PC-3 (cell line): ENCODE measurements at regions not wholly inside any gene's neighbourhood (a gene's known extent, or its start where the extent isn't known, plus 50 kb on each side); places are given as distances from the start of the nearest gene placed in this dataset.

ENCODE experiments used
- ATAC-seq: fragments of 200-7000 bp; cut with Tn5 transposase; 2 replicates; pipeline ENCODE4 v1.9.1; 2020; ENCODE audit warnings: mild to moderate bottlenecking, moderate library complexity
- BruUV-seq: library from RNA; stranded (reverse); fragments of 400-500 nt; replicated peaks from 2 replicates; lab custom pipeline; 2021; lab: Mats Ljungman, UMichigan
- CTCF ChIA-PET: fragments of 300-600 bp; sonication (Branson Sonifier 250); formaldehyde crosslinking; loops from one replicate; lab custom pipeline; 2022; ENCODE audit warnings: antibody characterized with exemption; lab: Charles Lee
- POLR2A ChIA-PET: fragments of 300-600 bp; sonication (Branson Sonifier 250); formaldehyde crosslinking; loops from one replicate; lab custom pipeline; 2022; ENCODE audit warnings: antibody characterized with exemption; ENCODE audit not compliant: unreplicated experiment; lab: Charles Lee
- DNase-seq: peaks from one replicate; pipeline ENCODE4 v3.0.0-alpha.2; 2015
- H2AFZ ChIP-seq: fragments of 300-600 bp; sonication (generic); 2 replicates; pipeline ENCODE4 v1.6.0; 2016; ENCODE audit warnings: antibody characterized with exemption, low read length
- H3F3A ChIP-seq: fragments of 300-600 bp; sonication (generic); one replicate; pipeline ENCODE4 v1.6.0; 2017; ENCODE audit warnings: antibody characterized with exemption, low read length, control low read depth, mild to moderate bottlenecking; ENCODE audit not compliant: unreplicated experiment
- H3K27ac ChIP-seq: fragments of 300-600 bp; sonication (generic); 2 replicates; pipeline ENCODE4 v1.5.1; 2016; ENCODE audit warnings: mild to moderate bottlenecking, low read length
- H3K27me3 ChIP-seq: fragments of 300-600 bp; sonication (generic); 2 replicates; pipeline ENCODE4 v1.6.1; 2016; ENCODE audit warnings: low read length, mixed read lengths
- H3K36me3 ChIP-seq: fragments of 300-600 bp; sonication (generic); 2 replicates; pipeline ENCODE4 v1.6.1; 2016; ENCODE audit warnings: low read depth, mixed run types, low read length, mixed read lengths
- H3K4me1 ChIP-seq: fragments of 300-600 bp; sonication (generic); 2 replicates; pipeline ENCODE4 v1.5.1; 2016; ENCODE audit warnings: low read length; ENCODE audit not compliant: insufficient read depth
- H3K4me2 ChIP-seq: fragments of 300-600 bp; sonication (generic); 2 replicates; pipeline ENCODE4 v1.6.0; 2016; ENCODE audit warnings: low read length
- H3K4me3 ChIP-seq: fragments of 300-600 bp; sonication (generic); 2 replicates; pipeline ENCODE4 v1.5.1; 2016; ENCODE audit warnings: mild to moderate bottlenecking, low read length, mixed read lengths
- H3K79me2 ChIP-seq: fragments of 300-600 bp; sonication (generic); 2 replicates; pipeline ENCODE4 v1.6.1; 2017; ENCODE audit warnings: low read length, mixed read lengths
- H3K9ac ChIP-seq: fragments of 300-600 bp; sonication (generic); 2 replicates; pipeline ENCODE4 v1.6.0; 2016; ENCODE audit warnings: mild to moderate bottlenecking, low read length
- H3K9me2 ChIP-seq: fragments of 300-600 bp; sonication (generic); replicated peaks from 2 replicates; pipeline ENCODE4 v1.6.1; 2016; ENCODE audit warnings: mixed run types, low read length, mixed read lengths
- H3K9me3 ChIP-seq: fragments of 300-600 bp; sonication (generic); 2 replicates; pipeline ENCODE4 v1.6.1; 2016; ENCODE audit warnings: low read length, mixed read lengths
- H4K20me1 ChIP-seq: fragments of 300-600 bp; sonication (generic); 2 replicates; pipeline ENCODE4 v1.6.1; 2016; ENCODE audit warnings: low read length, mixed read lengths
- CTCF ChIP-seq: fragments of 300-600 bp; sonication (generic); conservative IDR thresholded peaks from 2 replicates; pipeline ENCODE4 v1.5.1; 2017; ENCODE audit warnings: antibody characterized with exemption, low read depth, mild to moderate bottlenecking, low read length
- EZH2 ChIP-seq: fragments of 300-600 bp; sonication (generic); IDR thresholded peaks from one replicate; pipeline ENCODE4 v1.6.1; 2017; ENCODE audit warnings: antibody characterized with exemption, mild to moderate bottlenecking, low read length; ENCODE audit not compliant: unreplicated experiment
- EZH2phosphoT487 ChIP-seq: fragments of 300-600 bp; sonication (generic); IDR thresholded peaks from 2 replicates; pipeline ENCODE4 v1.6.1; 2018; ENCODE audit warnings: mild to moderate bottlenecking, antibody characterized with exemption, low read length, borderline replicate concordance
- intact Hi-C: fragments of 100-400 bp; cut with micrococcal nuclease; formaldehyde crosslinking; loops from 2 replicates; pipeline ENCODE4 v1.9.0; 2023

GRCh38 chr12:105880824-105881388 is 257.8 kb downstream of the NUAK1 start:
- no TSS peak for BruUV-seq
- no peaks in the 10 kb centered on the region for H4K20me1 ChIP-seq
- H3F3A ChIP-seq = no peaks in the 10 kb centered on the region
- CTCF ChIA-PET = no interaction called here
- POLR2A ChIA-PET = no interaction called here
- H3K4me1 ChIP-seq = no peaks in the 10 kb centered on the region
- ATAC-seq (no peak), DNase-seq (no peak)
- no peak overlapping the region for H3K4me3 ChIP-seq
- H2AFZ ChIP-seq = no peak overlapping the region
- H3K9me2 ChIP-seq = no peaks in the 10 kb centered on the region
- intact Hi-C loops = no loop called here
- no peaks in the 10 kb centered on the region for H3K79me2 ChIP-seq
- no peak overlapping the region for H3K4me2 ChIP-seq
- no peaks in the 10 kb centered on the region for H3K36me3 ChIP-seq
- H3K27ac ChIP-seq = no peak overlapping the region
- no peaks in the 10 kb centered on the region for H3K9me3 ChIP-seq
- TF ChIP-seq EZH2 (no peak), EZH2phosphoT487 (no peak), CTCF (no peak)
- no peak overlapping the region for H3K9ac ChIP-seq
- H3K27me3 ChIP-seq = no peaks in the 10 kb centered on the region

- no peak overlapping the region for H2AFZ ChIP-seq
- DNase-seq (no peak), ATAC-seq (no peak)
- no peaks in the 10 kb centered on the region for H3K36me3 ChIP-seq
- no peaks in the 10 kb centered on the region for H3K79me2 ChIP-seq
- H3K27me3 ChIP-seq = no peaks in the 10 kb centered on the region
- H4K20me1 ChIP-seq = no peaks in the 10 kb centered on the region
- no peak overlapping the region for H3K27ac ChIP-seq
- ChIA-PET POLR2A (no interaction called here), CTCF (no interaction called here)
- no peak overlapping the region for H3K4me3 ChIP-seq
- no peaks in the 10 kb centered on the region for H3K9me2 ChIP-seq
- H3K9ac ChIP-seq = no peak overlapping the region
- no peaks in the 10 kb centered on the region for H3K9me3 ChIP-seq
- intact Hi-C loops = no loop called here
- no peak overlapping the region for H3K4me2 ChIP-seq
- no peaks in the 10 kb centered on the region for H3F3A ChIP-seq
- no TSS peak for BruUV-seq
- TF ChIP-seq EZH2phosphoT487 (no peak), EZH2 (no peak)
- H3K4me1 ChIP-seq = no peaks in the 10 kb centered on the region
Observed at GRCh38 chr12:105882404-105882803, 256.4 kb downstream of the NUAK1 start.

GRCh38 chr12:105887131-105887530 is 251.6 kb downstream of the NUAK1 start:
- Histone ChIP-seq H4K20me1 (no peaks in the 10 kb centered on the region), H3K9me3 (no peaks in the 10 kb centered on the region), H3K79me2 (no peaks in the 10 kb centered on the region), H2AFZ (no peak overlapping the region), H3K36me3 (no peaks in the 10 kb centered on the region), H3K4me3 (no peak overlapping the region), H3K4me2 (no peak overlapping the region), H3K9me2 (no peaks in the 10 kb centered on the region), H3K27me3 (no peaks in the 10 kb centered on the region), H3K9ac (no peak overlapping the region), H3K4me1 (no peaks in the 10 kb centered on the region), H3K27ac (no peak overlapping the region), H3F3A (no peaks in the 10 kb centered on the region)
- intact Hi-C loops = no loop called here
- TF ChIP-seq CTCF (no peak), EZH2phosphoT487 (no peak), EZH2 (no peak)
- no TSS peak for BruUV-seq
- ChIA-PET CTCF (no interaction called here), POLR2A (no interaction called here)
- ATAC-seq = no peak
- DNase-seq = no peak
